Fibroblast of the conjunctiva (primary cell): ENCODE measurements at regions not wholly inside any gene's neighbourhood (a gene's known extent, or its start where the extent isn't known, plus 50 kb on each side); places are given as distances from the start of the nearest gene placed in this dataset.
"Not testable (repeated sequence)": the region's sequence is repeated elsewhere in the genome, so short reads cannot be mapped to it uniquely, and the experiment has no call there.

Experiments used
- DNase-seq: peaks from one replicate; pipeline ENCODE4 v3.0.0-alpha.2; 2010; ENCODE audit warnings: low read depth

DNA sequence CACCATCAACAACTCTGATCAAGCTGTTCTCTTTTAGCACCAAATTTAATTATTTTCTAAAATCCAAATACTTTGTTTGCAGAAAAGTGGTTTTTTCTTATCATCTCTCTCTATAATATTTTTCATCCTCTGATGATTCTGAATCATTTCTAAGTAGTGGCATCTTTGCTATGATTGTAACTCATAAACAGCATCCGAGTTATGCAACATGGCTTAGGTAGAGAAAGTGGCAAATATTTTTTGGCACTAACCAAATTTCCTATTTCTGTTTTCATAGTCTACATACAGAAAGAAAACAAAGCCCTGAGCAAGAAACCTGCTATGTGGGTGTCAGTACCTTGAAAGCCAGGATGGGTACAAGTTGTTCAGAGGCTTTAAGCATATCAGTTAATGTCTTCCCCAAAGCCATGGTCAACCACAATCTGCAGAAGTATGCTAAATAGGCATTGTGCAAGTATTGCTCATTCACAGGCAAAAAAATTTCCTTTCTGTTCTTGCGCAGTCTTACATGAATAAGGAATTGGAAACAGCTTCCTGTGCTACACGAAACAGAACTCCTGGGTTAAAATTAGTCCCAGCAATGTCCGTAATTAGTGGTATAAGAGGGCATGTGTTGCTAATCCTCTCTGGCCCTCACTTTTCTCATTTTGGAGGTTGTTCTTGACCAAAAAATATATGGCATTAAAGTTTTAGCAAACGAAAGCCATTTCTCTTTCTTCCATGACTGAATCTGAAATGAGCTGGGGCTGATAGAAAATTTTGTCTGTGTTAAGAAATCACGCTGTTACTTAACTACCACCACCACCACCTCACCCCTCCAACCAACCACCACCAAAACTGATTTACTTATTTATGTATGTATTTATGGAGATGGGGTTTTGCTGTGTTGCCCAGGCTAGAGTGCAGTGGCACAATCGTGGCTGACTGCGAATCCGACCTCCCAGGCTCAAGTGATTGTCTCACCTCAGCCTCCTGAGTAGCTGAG lies 325.6 kb upstream of the MAGI2 start:
- peak; percentile 80 for DNase-seq

DNA sequence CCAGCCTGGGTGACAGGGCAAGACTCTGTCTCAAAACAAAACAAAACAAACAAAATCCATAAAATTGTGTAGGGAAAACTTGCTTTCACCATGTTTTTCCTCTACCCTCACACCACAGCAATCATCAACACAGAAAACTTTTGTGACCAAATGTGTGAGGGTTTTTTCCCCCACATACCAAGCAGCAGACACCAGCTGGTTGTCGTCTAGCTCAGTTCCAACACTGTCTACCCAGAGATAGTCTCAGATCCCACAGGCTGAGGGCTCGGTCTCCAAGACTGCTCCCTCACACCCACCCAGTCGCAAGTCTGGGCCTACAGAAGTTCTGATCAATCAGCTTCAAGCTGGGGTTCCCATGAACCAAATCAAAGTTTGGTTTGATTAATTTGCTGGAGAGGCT lies 322.4 kb upstream of the MAGI2 start:
- DNase-seq, result no peak

DNA sequence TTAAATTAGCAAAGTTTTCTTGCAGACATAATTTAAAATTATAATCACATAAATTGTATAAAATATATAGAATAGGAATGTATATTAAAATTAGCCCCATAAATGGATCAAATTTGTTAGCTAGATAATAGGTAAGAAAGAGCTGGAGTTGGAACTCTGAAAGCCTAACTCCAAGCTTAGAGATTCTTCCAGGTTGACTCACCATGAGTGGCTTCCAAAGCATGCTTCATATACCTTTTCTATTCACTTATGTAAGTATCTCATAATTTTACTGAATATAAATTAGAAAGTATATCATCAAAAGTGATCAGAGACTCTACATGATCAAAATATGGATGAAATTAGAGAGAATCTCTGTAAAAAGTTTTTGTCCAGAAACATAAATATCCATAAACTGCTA lies 320.7 kb upstream of the MAGI2 start:
- DNase-seq, result no peak

DNA sequence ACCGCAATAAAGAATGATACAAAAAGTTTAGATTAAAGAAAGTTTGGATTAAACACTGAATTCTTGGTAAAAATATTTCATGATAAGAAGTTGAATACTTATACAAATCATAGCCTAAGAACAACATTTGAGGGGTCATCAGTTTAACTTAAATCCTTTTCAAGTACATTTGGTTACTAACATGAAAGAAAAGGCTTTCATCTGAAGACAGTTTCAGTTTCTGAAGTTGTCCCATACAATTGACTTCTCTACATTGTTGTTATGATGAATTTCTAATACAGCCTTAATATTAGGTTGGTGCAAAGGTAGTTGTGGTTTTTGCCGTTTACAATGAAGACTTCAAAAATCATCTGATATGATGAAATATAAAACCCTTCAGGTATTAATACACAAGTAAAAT lies 317.5 kb upstream of the MAGI2 start:
- no peak for DNase-seq

DNA sequence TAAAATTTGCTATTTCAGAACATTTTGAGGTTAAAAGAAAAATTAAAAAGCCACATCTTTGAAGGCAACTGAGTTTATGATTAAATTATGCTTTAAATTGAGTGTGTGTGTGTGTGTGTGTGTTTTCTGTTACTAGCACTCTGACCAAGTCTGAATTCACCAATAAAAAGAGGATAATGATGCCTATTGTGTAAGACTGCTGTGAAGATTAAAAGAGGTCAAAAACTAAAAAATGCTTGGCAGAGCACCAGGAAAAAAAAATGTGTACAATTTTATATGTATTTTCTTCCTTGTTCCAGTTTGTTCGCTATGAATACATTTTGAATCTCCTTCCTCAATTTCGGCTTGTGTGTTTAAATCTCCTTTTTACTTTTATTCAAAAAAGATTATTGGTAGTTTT lies 316.6 kb upstream of the MAGI2 start:
- DNase-seq, result no peak

DNA sequence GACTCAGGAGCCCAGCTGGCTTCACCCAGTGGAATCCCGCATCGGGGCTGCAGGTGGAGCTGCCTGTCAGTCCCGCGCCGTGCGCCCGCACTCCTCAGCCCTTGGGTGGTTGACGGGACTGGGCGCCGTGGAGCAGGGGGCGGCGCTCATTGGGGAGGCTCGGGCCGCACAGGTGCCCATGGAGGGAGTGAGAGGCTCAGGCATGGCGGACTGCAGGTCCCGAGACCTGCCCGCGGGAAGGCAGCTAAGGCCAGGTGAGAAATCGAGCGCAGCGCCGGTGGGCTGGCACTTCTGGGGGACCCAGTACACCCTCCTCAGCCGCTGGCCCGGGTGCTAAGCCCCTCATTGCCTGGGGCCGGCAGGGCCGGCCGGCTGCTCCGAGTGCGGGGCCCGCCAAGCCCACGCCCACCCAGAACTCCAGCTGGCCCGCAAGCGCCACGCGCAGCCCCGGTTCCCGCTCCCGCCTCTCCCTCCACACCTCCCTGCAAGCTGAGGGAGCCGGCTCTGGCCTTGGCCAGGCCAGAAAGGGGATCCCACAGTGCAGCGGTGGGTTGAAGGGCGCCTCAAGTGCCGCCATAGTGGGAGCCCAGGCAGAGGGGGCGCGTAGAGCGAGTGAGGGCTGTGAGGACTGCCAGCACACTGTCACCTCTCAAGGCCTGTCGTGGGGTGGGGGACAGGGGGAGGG lies 314.6 kb upstream of the MAGI2 start:
- DNase-seq, result not testable (repeated sequence)

DNA sequence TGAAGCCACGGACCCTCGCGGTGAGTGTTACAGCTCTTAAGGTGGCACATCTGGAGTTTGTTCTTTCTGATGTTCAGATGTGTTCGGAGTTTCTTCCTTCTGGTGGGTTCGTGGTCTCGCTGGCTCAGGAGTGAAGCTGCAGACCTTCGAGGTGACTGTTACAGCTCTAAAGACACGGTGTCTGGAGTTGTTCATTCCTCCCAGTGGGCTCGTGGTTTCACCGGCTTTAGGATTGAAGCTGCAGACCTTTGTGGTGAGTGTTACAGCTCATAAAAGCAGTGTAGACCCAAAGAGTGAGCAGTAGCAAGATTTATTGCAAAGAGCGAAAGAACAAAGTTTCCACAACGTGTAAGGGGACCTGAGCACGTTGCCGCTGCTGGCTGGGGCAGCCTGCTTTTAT lies 313.7 kb upstream of the MAGI2 start:
- DNase-seq, result not testable (repeated sequence)

DNA sequence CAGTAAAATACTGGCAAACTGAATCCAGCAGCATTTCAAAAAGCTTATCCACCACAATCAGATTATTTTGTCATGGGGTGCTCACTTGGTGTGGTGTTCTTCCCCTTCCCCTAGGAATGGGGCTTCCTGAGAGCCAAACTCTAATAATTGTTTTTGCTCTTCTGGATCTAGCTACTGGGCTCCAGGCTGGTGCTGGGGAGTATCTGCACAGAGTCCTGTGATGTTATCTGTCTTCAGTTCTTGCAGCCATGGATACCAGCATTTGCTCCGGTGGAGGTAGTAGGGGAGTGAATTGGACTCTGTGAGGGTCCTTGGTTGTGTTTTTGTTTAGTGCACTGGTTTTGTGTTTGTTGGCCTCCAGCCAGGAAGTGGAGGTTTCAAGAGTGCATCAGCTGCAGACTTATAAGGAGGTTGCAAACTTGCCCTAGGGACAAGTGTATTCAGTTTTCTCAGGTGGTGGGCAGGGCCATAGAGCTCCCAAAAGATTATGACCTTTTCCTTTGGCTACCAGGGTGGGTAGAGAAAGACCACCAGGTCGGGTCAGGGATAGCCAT lies 308.5 kb upstream of the MAGI2 start:
- no peak for DNase-seq

DNA sequence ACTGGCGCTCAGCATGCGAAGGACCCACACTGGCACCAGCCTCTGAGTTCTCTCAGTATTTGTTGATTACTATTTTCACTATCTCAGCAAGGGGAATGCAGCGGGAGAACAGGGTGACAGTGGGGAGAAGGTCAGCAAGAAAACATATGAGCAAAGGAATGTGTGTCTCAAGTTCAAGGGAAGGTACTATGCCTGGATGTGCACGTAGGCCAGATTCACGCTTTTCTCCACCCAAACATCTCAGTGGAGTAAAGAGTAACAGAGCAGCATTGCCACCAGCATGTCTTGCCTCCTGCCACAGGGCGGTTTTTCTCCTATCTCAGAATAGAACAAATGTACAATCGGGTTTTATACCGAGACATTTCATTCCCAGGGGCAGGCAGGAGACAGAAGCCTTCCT lies 297.5 kb upstream of the MAGI2 start:
- DNase-seq, result not testable (repeated sequence)

DNA sequence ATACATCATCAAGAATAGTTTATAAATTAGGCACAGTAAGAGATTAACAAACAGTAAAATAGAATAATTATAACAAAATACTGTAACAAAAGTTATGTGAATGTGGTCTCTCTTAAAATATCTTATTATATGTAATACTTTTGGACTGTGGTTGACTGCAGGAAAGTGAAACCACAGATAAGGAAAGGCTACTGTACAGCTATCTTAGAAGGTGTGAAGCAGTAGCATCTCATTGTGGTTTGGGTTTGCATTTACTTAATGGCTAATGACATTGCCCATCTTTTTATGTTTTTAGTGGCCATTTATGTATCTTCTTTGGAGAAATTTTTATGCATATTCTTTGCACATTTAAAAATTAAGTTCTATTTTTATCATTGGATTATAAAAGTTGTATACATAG lies 296.4 kb upstream of the MAGI2 start:
- DNase-seq, result no peak

DNA sequence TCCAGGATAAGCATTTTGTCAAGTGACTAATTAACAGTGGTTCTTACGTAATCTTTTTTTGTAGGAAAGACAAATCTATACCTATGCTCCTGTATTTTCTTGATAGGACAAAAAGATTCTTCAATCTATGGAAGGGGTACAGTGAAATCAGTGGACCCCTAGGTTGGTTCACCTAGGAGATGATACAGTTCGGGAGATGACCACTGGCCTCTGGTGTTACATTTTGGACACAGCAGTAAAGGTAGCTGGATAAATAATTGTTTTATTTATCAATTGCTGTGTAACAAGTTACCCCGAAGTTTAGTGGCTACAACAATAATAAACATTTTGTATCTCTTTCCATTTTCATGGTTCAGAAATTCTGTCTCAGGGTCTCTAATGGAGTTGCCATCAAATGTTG lies 288.2 kb upstream of the MAGI2 start:
- no peak for DNase-seq

DNA sequence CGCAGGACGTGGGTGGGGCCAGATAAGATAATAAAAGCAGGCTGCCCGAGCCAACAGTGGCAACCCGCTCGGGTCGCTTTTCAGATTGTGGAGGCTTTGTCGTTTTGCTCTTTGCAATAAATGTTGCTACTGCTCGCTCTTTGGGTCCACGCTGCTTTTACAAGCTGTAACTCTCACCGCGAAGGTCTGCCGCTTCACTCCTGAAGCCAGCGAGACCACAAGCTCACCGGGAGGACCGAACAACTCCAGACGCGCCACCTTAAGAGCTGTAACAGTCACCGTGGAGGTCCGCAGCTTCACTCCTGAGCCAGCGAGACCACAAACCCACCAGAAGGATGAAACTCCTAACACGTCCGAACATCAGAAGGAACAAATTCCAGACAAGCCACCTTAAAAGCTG lies 286.6 kb upstream of the MAGI2 start:
- no peak for DNase-seq

DNA sequence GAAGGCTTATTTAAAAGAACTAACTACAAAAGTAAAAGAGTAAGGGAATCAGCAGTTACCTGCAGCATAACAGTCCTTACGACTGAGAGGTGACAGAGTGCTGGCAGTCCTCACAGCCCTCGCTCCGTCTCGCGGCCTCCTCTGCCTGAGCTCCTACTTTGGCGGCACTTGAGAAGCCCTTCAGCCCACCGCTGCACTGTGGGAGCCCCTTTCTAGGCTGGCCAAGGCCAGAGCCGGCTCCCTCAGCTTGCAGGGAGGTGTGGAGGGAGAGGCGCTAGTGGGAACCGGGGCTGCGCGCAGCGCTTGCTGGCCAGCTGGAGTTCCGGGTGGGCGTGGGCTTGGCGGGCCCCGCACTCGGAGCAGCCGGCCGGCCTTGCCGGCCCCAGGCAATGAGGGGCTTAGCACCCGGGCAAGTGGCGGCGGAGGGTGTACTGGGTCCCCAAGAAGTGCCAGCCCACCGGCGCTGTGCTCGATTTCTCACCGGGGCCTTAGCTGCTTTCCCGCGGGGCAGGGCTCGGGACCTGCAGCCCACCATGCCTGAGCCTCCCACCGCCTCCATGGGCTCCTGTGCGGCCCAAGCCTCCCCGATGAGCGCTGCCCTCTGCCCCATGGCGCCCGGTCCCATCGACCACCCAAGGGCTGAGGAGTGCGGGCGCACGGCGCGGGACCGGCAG lies 285.7 kb upstream of the MAGI2 start:
- DNase-seq, result not testable (repeated sequence)

DNA sequence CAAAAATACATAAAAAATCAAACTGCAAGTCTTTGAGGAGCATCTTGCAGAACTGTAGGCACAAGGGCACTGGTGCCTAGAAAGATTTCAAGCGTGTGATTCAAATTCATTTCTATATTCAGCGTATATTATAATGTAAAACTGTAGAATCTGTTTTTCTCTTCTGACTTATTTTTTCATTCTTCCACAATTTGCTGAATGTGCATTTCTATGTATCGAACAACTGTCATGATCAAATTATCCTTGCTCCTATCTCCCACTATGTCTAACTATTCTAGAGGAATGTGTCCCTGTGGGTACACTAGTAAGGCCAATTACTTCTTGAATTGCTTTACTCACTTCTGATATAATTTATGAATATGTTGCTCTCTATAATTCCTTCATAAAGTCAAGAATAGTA lies 283.0 kb upstream of the MAGI2 start:
- DNase-seq, result no peak

DNA sequence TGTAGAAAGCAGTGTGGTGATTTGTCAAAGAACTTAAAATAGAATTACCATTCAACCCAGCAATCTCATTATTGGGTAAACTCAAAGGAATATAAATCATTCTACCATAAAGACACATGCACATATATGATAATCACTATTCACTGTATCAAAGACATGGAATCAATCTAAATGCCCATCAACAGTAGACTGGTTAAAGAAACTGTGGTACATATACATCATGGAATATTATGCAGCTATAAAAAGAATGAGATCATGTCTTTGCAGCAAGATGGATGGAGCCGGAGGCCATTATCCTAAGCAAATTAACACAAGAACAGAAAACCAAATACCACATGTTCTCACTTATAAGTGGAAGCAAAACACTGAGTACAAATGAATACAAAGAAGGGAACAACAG lies 281.5 kb upstream of the MAGI2 start:
- DNase-seq, result no peak

DNA sequence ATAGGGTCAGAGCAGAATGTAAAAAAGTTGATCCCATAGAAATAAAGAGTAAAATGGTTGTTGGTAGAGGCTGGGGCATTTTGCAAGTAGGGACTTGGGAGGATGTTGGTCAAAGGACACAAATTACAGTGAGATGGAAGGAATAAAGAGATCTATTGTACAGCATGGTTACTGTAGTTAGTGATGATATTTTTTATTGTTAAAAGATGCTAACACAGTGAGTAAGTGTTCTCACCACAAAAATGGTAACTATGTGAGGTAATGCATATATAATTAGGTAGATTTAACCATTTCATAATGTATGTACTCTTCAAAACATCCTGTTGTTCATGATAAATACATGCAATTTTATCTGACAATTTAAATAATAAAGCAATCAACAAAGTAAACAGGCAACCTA lies 280.7 kb upstream of the MAGI2 start:
- DNase-seq, result no peak

DNA sequence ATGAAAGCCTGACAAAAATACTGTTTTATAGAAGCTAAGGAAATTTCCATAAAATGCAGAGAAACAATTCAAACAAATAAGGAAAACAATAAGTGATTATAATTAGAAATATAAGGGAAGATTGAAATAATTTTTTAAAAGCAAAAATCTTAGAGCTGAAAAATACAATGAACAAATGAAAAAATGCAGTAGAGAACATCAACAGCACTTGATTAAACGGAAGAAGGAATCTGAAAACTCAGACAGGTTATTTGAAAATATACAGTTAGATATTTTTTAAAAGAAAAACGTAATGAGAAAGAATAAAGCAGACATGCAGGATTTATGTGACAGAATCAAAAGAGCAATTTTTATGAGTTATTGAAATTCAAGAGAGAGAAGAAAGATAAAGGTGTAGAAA lies 279.1 kb upstream of the MAGI2 start:
- no peak for DNase-seq

DNA sequence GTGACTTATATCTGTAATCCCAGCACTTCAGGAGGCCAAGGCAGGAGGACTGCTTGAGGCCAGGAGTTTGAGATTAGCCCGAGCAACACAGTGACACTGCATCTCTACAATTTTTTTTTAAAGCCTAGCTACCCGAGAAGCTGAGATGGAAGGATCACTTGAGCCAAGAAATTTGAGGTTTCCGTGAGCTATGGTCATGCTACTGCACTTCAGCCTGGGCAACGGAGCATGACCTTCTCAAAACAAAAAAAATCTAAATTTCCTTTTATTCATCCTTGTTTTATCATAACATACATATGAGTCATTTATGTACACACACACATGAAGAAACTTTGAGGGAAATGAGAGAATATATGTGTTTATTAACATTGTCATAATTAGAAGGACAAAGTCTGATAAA lies 277.5 kb upstream of the MAGI2 start:
- no peak for DNase-seq

DNA sequence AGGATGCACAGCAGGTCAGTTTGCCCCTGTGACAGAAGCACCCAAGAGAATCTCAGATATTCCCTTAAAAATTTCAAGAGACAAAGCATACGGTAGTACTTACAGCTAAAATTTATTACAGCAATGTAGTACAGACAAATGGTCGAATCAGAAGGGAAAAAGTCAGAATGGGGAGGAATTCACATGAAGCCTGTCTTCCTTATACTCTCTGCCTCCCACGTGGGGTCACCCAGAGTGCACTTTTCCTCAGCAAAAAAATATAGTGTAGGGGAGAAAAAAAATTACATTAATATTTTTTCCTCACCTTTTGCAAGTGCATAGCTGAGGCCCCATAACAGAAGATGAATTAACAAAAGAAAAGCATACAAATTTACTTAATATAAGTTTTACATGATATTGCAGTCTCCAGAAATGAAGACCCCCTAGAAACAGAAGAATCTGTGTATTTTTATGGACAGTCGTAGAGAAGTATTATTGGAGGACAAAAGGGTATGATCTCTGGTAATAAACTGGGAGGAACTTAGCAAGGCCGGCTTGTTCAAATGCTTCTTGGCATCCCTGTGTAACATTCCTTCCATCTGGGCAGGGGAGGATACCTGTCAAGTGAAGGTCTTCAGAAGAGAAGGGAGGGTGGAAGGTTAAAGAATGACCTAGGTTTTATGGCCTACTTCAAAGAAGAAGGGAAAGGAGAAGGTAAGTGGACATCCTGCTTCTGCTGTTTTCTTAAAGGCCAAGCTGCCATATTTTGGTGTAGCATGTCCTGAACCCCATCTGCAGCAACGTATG lies 270.6 kb upstream of the MAGI2 start:
- no peak for DNase-seq

DNA sequence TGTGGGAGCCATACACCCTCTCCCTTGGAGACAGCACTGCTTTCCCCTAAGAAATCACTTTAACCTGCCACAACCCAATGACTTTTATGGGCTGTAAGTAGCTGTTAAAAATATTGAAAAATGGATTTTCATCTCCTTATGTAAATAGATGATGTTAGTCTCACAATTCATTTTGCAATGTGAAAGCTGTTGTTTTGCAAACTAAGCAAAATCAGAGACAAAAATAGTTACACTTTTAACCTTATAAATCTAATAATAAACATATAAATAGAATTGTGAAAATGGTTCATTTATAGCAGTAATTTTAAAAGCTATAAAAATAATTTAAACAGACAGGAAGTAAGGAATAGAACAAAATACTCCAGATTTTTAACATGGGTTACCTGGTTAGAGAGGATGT lies 268.8 kb upstream of the MAGI2 start:
- no peak for DNase-seq

DNA sequence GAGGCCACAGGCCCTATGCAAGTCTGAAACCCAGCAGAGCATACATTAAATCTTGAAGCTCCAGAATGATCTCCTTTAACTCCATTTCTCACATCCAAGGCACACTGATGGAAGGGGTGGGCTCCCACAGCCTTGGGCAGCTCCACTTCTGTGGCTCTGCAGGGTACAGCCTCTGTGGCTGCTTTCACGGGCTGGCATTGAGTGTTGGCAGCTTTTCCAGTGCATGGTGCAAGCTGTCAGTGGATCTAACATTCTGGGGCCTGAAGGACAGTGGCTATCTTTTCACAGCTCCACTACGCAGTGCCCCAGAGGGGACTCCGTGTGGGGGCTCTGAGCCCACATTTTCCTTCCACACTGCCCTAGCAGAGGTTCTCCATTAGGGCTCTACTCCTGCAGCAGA lies 265.7 kb upstream of the MAGI2 start:
- DNase-seq, result no peak

DNA sequence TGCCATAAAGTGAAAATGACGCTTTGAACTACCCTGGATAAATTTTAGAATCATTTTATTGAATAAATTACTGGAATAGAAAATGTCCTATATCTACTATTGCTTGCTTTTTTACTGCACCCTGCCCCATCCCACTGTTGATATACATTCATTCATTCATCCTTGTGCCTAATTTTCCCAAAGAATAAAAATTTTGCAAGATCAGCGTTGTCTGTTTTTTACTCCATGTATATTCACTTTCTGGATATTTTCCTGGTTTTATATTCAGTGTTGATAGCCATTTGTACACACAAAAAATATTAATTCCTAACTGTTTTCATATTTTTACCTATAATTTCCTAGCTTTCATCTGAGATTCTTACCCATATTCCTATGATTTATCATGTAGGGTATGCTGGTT lies 262.9 kb upstream of the MAGI2 start:
- no peak for DNase-seq
